GM12873 (cell line): ENCODE measurements at regions not wholly inside any gene's neighbourhood (a gene's known extent, or its start where the extent isn't known, plus 50 kb on each side); places are given as distances from the start of the nearest gene placed in this dataset.

Experiments
- CTCF ChIP-seq: IDR thresholded peaks from 2 replicates; pipeline ENCODE4 v1.5.1; 2012; ENCODE audit warnings: low read depth, mild to moderate bottlenecking, moderate library complexity, low read length, control low read depth; ENCODE audit not compliant: insufficient read depth; ENCODE audit errors: missing control alignments

- no peak for TF ChIP-seq CTCF
Measured at GRCh38 chr5:158309088-158309807, 450.3 kb upstream of the CLINT1 start.

- TF ChIP-seq CTCF = no peak
Measured at GRCh38 chr5:158308429-158309025, 449.6 kb upstream of the CLINT1 start.

- TF ChIP-seq CTCF = no peak
Measured at GRCh38 chr5:158305861-158306260, 446.9 kb upstream of the CLINT1 start.

- no peak for TF ChIP-seq CTCF
Measured at GRCh38 chr5:158304607-158305006, 445.7 kb upstream of the CLINT1 start.

GRCh38 chr5:158303883-158304282 is 444.9 kb upstream of the CLINT1 start:
- TF ChIP-seq CTCF = no peak

- no peak for TF ChIP-seq CTCF
Measured at GRCh38 chr5:158303275-158303674, 444.3 kb upstream of the CLINT1 start.

GRCh38 chr5:158302029-158302428 is 443.1 kb upstream of the CLINT1 start:
- TF ChIP-seq CTCF = no peak
